ENCODE measurements at regions not wholly inside any gene's neighbourhood (a gene's known extent, or its start where the extent isn't known, plus 50 kb on each side); places are given as distances from the start of the nearest gene placed in this dataset.

DNA sequence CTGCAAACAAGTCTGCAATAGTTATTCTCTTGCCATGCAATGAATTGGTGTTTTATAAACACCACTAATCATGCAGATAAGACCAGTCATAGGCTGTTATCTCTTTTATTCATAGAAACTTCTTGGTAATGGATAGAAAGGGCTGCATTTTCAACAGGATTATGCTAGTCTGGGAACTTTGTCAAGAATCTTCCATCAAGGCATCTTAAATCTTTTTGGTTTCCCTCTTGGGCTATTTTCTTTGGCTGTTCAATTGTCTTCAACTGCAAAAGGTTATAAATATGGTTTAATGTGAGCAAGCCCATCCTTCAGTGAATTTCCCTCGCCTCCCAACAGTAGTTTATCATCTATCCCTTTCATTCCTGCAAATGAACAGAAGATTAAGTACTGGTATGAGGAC is 59.0 kb upstream of the MINAR1 start:
- no peak for DNase-seq (ENCODE audit: low read depth in 2 of 2)

DNA sequence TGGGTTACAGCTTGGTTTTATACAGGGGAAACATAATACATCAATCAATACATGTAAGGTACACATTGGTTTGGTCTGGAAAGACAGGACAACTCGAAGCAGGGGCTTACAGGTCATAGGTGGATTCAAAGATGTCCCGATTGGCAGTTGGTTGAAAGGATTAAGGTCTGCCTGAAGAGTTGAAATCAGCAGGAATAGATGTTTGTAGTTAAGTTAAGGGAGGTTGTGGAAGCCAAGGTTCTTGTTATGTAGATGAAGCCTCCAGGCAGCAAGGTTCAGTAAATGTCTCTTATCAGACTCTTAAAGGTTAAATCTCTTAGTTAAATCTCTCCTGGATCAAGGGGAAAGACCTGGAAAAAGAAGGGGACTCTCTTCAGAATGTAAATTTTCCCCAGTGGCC is 58.4 kb upstream of the MINAR1 start:
- no peak for DNase-seq (ENCODE audit: low read depth in 2 of 2)

DNA sequence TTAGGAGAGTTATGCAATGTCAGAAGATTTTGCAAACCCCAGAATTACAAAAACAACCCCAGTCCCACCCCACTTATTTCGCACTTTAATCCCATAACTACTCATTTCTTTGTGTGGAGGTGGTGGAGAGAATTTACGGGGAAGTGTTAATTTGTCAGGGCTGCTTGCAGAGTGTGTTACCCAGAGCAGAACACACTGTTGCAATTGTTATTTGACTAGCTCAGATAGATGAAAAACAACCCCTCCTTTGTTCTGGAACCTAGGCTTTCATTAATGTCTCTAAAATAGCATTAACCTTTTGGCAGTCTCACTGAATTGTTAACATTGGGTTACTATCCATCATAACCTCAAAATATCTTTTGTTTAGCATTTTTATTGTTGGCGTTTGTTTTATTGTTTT is 55.8 kb upstream of the MINAR1 start:
- no peak for DNase-seq (ENCODE audit: low read depth in 2 of 2)

DNA sequence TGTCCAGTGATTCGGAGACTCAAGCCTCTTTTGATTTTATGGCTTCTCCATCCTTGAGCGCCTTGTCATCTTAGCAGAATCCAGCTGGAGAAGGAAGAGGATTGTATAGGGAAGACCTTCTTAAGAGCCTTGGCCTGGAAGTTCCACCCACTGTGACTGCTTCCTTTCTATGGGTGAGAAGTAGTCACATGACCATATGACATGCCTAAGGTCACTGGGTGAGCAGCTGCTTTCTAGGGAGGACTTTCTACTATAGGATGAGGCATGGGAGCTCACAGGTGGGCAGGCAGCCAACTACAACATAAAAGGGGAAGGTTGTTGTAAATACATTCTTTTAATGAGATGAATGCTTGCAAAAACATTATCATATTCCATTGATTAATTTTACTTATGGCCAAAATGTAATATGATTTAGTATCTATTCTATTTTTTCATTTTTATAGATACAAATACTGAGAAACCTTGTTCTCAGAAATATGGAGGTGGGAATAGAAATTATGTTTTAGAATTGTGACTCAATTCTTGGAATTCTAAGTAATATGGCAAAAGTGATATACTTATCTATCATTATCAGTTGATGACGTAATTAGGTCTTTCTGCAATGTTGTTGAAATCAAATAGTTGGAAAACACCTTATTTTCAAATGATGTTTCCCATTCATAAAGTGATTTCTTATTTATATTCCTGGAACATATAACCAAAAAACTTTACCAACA is 53.6 kb upstream of the MINAR1 start:
- DNase-seq (ENCODE audit: low read depth in 2 of 2): no peak

DNA sequence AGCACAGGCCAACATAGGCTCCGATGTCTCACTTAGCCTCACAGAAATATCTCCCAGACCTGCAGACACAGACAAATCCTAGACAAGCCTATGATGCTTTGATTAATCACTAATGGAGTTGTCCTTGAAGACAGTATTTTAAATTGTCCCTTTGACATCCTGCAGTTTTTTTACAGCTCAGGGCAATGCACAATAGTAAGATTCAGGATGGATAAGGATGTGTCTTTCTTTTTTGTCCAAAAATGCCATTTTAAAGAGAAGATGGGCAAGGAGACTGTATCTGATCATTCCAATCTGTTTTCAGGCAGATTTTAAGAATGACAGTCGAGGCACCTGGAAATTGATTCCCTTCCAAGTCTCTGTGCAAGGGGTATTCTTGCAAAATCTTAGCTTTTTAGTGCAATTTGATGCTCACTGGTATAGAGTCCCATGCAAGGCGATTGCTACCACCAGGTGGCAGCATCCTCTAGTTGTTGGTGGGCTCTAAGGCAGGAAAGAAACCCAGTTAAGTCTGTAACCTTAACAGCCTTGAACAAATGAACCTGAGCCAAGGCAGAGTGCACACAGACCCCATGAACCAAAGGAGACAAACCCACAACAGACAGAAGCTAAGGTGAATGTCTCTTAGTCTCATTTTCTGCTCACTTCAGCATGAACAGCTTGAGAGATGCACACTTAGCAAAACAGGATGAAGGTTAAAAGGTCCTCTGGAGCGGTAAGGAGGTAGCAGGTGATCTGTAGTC is 51.2 kb upstream of the MINAR1 start:
- DNase-seq (ENCODE audit: low read depth in 2 of 2): peak; percentile 51 to 53

DNA sequence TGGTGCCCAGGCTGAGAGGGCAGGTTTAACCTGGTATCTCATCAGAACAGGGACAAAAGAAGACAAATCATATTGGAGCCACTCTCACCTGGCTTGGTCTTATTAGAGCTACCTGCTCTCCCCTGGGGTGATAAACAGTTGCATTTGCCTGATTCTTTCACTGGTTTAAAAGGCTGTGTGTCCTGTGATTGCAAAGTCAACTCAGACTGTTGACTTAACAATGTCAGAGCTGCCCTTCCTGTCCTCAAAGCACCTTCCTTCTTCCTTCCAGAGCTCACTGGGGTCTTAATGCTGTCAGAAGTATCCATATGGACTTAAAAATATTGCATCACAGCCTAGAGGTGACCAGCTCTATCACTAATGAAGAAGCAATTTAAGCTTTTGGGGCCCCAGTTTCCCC is 50.5 kb upstream of the MINAR1 start:
- no peak for DNase-seq (ENCODE audit: low read depth in 2 of 2)
